Spleen (tissue), 11 donors: ENCODE measurements at regions not wholly inside any gene's neighbourhood (a gene's known extent, or its start where the extent isn't known, plus 50 kb on each side); places are given as distances from the start of the nearest gene placed in this dataset.
"Not testable (repeated sequence)": the region's sequence is repeated elsewhere in the genome, so short reads cannot be mapped to it uniquely, and the experiment has no call there.

ENCODE experiments used
- DNase-seq: peaks from one replicate; pipeline ENCODE4 v3.0.0-alpha.2; 2020
- H3K27ac ChIP-seq, 8 donors: fragments of 200-600 bp; sonication (generic) in 7 of 8; 1 replicate in 4 of 8; 2 replicates in 4 of 8; pipeline versions ENCODE4 v1.5.0 to v1.8.0; 2016 to 2021; ENCODE audit warnings: inconsistent platforms in 4 of 8, mild to moderate bottlenecking in 4 of 8, moderate library complexity in 1 of 8
- H3K27me3 ChIP-seq, 7 donors: fragments of 200-600 bp; sonication (generic) in 6 of 7; replicated peaks in 1 of 7; 1 replicate in 4 of 7; 2 replicates in 3 of 7; pipeline versions ENCODE4 v1.5.0 to v1.8.0; 2016 to 2021; ENCODE audit warnings: inconsistent platforms in 3 of 7, mild to moderate bottlenecking in 1 of 7
- H3K36me3 ChIP-seq, 6 donors: fragments of 200-600 bp; sonication (generic) in 5 of 6; 1 replicate in 4 of 6; 2 replicates in 2 of 6; pipeline versions ENCODE4 v1.5.0 to v1.8.0; 2016 to 2021; ENCODE audit warnings: inconsistent platforms in 2 of 6
- H3K4me1 ChIP-seq, 6 donors: fragments of 200-600 bp; sonication (generic) in 5 of 6; 1 replicate in 3 of 6; 2 replicates in 3 of 6; pipeline versions ENCODE4 v1.5.0 to v1.8.0; 2016 to 2021; ENCODE audit warnings: inconsistent platforms in 3 of 6
- H3K4me3 ChIP-seq, 8 donors: fragments of 200-600 bp; sonication (generic) in 7 of 8; 1 replicate in 4 of 8; 2 replicates in 4 of 8; pipeline versions ENCODE4 v1.5.0 to v1.8.0; 2016 to 2021; ENCODE audit warnings: inconsistent platforms in 4 of 8, mild to moderate bottlenecking in 4 of 8, moderate library complexity in 2 of 8
- H3K9me3 ChIP-seq, 8 donors: fragments of 200-600 bp; sonication (generic) in 7 of 8; 1 replicate in 4 of 8; 2 replicates in 4 of 8; pipeline versions ENCODE4 v1.5.0 to v1.8.0; 2016 to 2021; ENCODE audit warnings: inconsistent platforms in 4 of 8
- POLR2A ChIP-seq, 3 donors: fragments of 450-650 bp; IDR thresholded peaks; one replicate each; pipeline ENCODE4 v1.5.1; 2017; ENCODE audit warnings: antibody characterized with exemption in 3 of 3, mild to moderate bottlenecking in 1 of 3
- POLR2AphosphoS5 ChIP-seq, 3 donors: sonication (generic); formaldehyde crosslinking; IDR thresholded peaks; one replicate each; pipeline ENCODE4 v1.5.1; 2017; ENCODE audit warnings: antibody characterized with exemption in 3 of 3
- WGBS, 5 donors: extraction: QIAGEN DNeasy Blood & Tissue Kit in 3 of 5; methylation state at CpG; one replicate each; pipeline versions ENCODE4 v1.1.5 to v1.1.7; 2013 to 2018; 5-methylcytosine and 5-hydroxymethylcytosine counted together
- intact Hi-C: fragments of 100-400 bp; cut with DNase I; formaldehyde crosslinking; loops from one replicate; pipeline ENCODE4 v1.15.0; 2023; ENCODE audit warnings: low total_unique reads
- TF ChIP-seq, protein P1 (sequence below), 11 experiments: fragments of 200-600 bp in 7 of 11; fragments of 450-650 bp in 4 of 11; sonication (generic) in 4 of 11; IDR thresholded peaks in 8 of 11; conservative IDR thresholded peaks in 3 of 11; 1 replicate in 7 of 11; 2 replicates in 4 of 11; pipeline versions ENCODE4 v1.4.0 to v1.8.0; 2016 to 2021; ENCODE audit warnings: antibody characterized with exemption in 11 of 11, inconsistent platforms in 4 of 11, mild to moderate bottlenecking in 1 of 11
- donor health status: healthy with polysubstance abuse.
- donor health status: DM: no; HTN: no; CAD: no; lungs with moderate emphysema.
- donor health status: DM: no; HTN: no; CAD: no.
- donor health status: Bipolar disorder and iron deficiency.
- donor health status: healthy.
- donor health status: DM: no; HTN: no; CAD: no.
- donor health status: DM: yes; HTN: yes; CAD: no.

DNA sequence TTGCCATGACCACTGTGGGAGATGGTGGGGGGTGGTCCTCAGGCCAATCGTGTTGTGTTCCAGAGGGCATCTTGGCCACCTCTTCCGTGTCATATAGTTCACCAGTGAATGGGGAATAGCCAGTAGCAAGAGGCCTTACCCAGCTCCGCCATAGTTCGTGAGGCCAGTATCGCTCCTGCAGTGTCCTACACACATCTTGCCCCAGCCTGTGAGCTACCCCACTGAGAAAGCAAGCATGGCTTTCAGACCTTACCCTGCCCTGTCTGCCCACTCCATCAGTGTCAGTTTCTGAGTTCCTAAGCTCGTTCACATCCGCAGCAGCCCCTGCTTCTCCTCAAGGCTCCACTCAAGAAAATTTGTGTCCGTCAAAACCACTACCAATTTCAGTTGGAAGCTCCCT lies 586.0 kb upstream of the PABPC5 start:
- H3K4me3 ChIP-seq, H3K9me3 ChIP-seq, H3K27me3 ChIP-seq, DNase-seq, H3K27ac ChIP-seq, H3K4me1 ChIP-seq, H3K36me3 ChIP-seq, intact Hi-C loops: not testable (repeated sequence)
- 74 to 90% (median 86%) methylated on average over 5 to 8 of the region's 8 CpGs for WGBS, 5 donors

DNA sequence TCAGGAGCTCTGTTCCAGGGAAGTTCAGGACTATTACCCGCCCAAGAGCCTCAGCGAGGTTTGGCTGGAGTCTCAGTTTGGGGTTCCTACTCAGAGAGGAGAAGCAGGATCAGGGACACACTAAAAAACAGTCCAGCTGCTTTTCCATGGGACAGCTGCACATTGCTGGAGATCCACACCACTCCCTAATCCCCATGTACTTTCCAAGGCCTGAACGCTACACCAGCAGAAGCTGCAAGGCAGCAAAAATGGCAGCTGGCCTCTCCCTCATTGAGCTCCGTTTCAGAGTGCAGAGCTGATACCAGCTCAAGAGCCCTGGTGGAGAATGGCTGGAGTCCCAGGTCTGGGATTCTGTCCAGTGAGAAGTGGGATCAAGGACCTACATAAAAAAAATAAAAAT lies 551.2 kb upstream of the PABPC5 start:
- Histone ChIP-seq H3K9me3 (peaks cover 0 to under 1% (median 0%) of the 10 kb centered on the region in 8 donors), H3K36me3 (no peaks in the 10 kb centered on the region), H3K27me3 (no peaks in the 10 kb centered on the region), H3K27ac (no peak overlapping the region), H3K4me1 (no peaks in the 10 kb centered on the region), H3K4me3 (no peak overlapping the region)
- peak; percentile 29 for DNase-seq
- TF ChIP-seq POLR2AphosphoS5 (IDR thresholded peaks at IDR 0.05) (no peak), POLR2A (IDR thresholded peaks at IDR 0.05) (no peak)
- TF ChIP-seq, protein P1, sequence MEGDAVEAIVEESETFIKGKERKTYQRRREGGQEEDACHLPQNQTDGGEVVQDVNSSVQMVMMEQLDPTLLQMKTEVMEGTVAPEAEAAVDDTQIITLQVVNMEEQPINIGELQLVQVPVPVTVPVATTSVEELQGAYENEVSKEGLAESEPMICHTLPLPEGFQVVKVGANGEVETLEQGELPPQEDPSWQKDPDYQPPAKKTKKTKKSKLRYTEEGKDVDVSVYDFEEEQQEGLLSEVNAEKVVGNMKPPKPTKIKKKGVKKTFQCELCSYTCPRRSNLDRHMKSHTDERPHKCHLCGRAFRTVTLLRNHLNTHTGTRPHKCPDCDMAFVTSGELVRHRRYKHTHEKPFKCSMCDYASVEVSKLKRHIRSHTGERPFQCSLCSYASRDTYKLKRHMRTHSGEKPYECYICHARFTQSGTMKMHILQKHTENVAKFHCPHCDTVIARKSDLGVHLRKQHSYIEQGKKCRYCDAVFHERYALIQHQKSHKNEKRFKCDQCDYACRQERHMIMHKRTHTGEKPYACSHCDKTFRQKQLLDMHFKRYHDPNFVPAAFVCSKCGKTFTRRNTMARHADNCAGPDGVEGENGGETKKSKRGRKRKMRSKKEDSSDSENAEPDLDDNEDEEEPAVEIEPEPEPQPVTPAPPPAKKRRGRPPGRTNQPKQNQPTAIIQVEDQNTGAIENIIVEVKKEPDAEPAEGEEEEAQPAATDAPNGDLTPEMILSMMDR (IDR thresholded peaks at IDR 0.05 in 8 of 11, conservative IDR thresholded peaks at IDR 0.05 in 3 of 11) = no peak
- WGBS, 5 donors = 78 to 100% (median 85%) methylated on average over 4 of the region's 4 CpGs
- intact Hi-C loops = no loop called here

DNA sequence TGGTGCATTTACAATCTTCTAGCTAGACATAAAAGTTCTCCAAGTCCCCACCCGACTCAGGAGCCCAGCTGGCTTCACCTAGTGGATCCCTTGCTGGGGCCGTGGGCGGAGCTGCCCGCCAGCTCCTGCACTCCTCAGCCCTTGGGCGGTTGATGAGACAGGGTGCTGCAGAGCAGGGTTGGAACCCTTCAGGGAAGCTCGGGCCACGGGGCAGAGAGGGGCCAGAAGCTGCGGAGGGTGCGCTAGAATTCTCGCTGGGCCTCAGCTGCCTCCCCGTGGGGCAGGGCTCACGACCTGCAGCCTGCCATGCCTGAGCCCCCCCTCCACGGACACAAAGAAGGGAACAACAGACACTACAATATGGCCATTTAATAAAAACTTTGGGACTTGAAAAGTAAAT lies 519.8 kb upstream of the PABPC5 start:
- DNase-seq, H3K4me1 ChIP-seq, H3K27me3 ChIP-seq, intact Hi-C loops, H3K36me3 ChIP-seq, H3K4me3 ChIP-seq, H3K27ac ChIP-seq: not testable (repeated sequence)
- peaks cover 0 to 10% (median 0%) of the 10 kb centered on the region in 8 donors for H3K9me3 ChIP-seq
- WGBS, 5 donors = 82 to 92% (median 83%) methylated on average over 5 to 13 of the region's 13 CpGs

DNA sequence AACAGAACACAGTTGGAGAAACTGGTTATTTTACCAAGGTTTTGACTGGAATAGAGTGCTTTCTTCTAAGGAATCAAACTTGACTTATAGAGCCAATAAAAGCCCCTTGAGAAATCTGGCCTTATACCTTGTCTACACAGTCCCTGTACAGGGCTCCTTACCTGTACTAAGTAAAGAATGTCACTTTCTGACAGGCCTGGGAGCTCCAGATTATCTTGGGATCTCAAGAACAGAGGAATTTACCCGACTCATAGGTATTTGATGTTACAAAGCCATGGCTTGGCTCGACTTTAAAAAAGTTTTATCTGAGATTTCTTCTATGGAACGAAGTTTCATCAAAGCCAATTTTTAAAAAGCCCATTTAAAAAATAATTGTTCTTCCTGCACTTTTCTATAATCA lies 487.8 kb upstream of the PABPC5 start:
- H3K27me3 ChIP-seq, DNase-seq, H3K27ac ChIP-seq, H3K9me3 ChIP-seq, H3K4me1 ChIP-seq, intact Hi-C loops, H3K36me3 ChIP-seq, H3K4me3 ChIP-seq: not testable (repeated sequence)
- WGBS, 5 donors = 34 to 60% (median 54%) methylated on average over 2 to 3 of the region's 3 CpGs

DNA sequence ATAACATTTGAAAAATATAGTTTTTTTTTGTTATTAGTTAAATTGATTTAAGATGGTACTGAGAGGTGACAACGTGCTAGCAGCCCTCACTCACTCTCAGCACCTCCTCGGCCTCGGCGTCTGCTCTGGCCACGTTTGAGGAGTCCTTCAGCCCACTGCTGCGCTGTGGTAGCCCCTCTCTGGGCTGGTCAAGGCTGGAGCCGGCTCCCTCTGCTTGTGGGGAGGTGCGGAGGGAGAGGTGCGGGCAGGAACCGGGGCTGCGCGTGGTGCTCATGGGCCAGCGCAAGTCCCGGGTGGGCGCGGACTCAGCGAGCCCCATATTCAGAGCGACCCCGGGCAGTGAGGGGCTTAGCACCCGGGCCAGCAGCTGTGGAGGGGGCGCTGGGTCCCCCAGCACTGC lies 439.4 kb upstream of the PABPC5 start:
- H3K4me1 ChIP-seq, H3K9me3 ChIP-seq, H3K27me3 ChIP-seq, H3K27ac ChIP-seq, H3K36me3 ChIP-seq, H3K4me3 ChIP-seq, DNase-seq, intact Hi-C loops: not testable (repeated sequence)
- 71 to 88% (median 84%) methylated on average over 5 to 21 of the region's 21 CpGs for WGBS, 5 donors

DNA sequence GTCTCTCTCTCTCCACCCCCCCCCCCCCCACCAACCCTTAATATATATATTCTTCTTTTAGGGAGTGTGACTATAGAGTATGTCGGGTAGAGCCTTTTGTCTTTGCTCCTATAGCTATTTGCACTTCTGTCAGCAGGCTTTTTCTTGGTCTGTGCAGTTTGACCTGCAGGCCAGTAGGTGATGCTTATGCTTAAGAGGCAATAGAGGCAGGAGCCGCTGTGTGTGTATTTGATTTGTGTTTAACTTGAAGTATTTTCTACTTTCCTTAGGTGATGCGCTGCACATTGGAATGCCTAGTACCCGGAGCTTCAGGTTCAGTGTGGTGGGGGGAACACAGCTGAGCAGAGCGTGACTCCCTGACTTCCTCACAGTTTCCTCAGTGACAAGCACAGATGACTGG lies 416.5 kb upstream of the PABPC5 start:
- H3K27ac ChIP-seq, H3K4me3 ChIP-seq, H3K9me3 ChIP-seq, H3K36me3 ChIP-seq, DNase-seq, H3K4me1 ChIP-seq, intact Hi-C loops, H3K27me3 ChIP-seq: not testable (repeated sequence)
- WGBS, 5 donors = 50 to 72% (median 64%) methylated on average over 1 to 5 of the region's 5 CpGs

DNA sequence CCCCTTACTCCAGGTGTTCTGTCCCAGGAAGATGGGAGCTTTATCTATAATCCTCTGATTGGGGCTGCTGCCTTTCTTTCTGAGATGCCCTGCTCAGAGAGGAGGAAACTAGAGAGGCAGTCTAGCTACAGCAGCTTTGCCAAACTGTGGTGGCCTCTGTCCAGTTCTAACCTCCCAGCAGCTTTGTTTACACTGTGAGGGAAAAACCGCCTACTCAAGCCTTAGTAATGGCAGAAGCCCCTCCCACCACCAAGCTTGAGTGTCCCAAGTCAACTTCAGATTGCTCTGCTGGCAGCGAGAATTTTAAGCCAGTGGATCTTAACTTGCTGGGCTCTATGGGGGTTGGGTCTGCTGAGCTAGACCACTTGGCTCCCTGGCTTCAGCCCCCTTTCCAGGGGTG lies 394.9 kb upstream of the PABPC5 start:
- peaks cover 0 to 12% (median 0%) of the 10 kb centered on the region in 7 donors for H3K27me3 ChIP-seq
- intact Hi-C loops = no loop called here
- H3K4me3 ChIP-seq = no peak overlapping the region
- no peak for DNase-seq
- TF ChIP-seq, protein P1 (IDR thresholded peaks at IDR 0.05 in 8 of 11, conservative IDR thresholded peaks at IDR 0.05 in 3 of 11) = no peak
- TF ChIP-seq POLR2A (IDR thresholded peaks at IDR 0.05) = no peak
- TF ChIP-seq POLR2AphosphoS5 (IDR thresholded peaks at IDR 0.05) = no peak
- WGBS, 5 donors = 40 to 77% (median 71%) methylated on average over 1 to 2 of the region's 2 CpGs; no CpG with 5 or more reads in 1 of the 5 donors
- no peaks in the 10 kb centered on the region for H3K36me3 ChIP-seq
- H3K27ac ChIP-seq = no peak overlapping the region
- H3K4me1 ChIP-seq = no peaks in the 10 kb centered on the region
- H3K9me3 ChIP-seq = peaks cover 0 to 13% (median 0%) of the 10 kb centered on the region in 8 donors
